HCT116 (cell line): ENCODE measurements at regions not wholly inside any gene's neighbourhood (a gene's known extent, or its start where the extent isn't known, plus 50 kb on each side); places are given as distances from the start of the nearest gene placed in this dataset.

Source experiments
- CTCF ChIP-seq, 3 experiments: fragments of 200-600 bp in 1 of 3; sonication (generic) in 1 of 3; IDR thresholded peaks in 2 of 3; conservative IDR thresholded peaks in 1 of 3; 2 replicates each; pipeline ENCODE4 v1.5.1; 2012 to 2017; ENCODE audit warnings: low read depth in 2 of 3, low read length in 2 of 3, antibody characterized with exemption in 1 of 3, borderline replicate concordance in 1 of 3, control low read depth in 1 of 3, mild to moderate bottlenecking in 1 of 3, mixed read lengths in 1 of 3, mixed run types in 1 of 3, moderate library complexity in 1 of 3; ENCODE audit not compliant: insufficient read depth in 1 of 3
- ELF1 ChIP-seq: IDR thresholded peaks from 2 replicates; pipeline ENCODE4 v1.6.1; 2012; ENCODE audit warnings: low read depth, borderline replicate concordance
- POLR2A ChIP-seq: IDR thresholded peaks from 2 replicates; pipeline ENCODE4 v1.7.0; 2011; ENCODE audit warnings: borderline replicate concordance; ENCODE audit not compliant: insufficient read depth, insufficient read length; ENCODE audit errors: extremely low read depth

- TF ChIP-seq CTCF (IDR thresholded peaks at IDR 0.05 in 2 of 3, conservative IDR thresholded peaks at IDR 0.05 in 1 of 3; ENCODE audit: borderline replicate concordance in 1 of 3, insufficient read depth in 1 of 3, low read depth in 2 of 3, low read length in 2 of 3) (no peak), ELF1 (no peak), POLR2A (no peak)
Measured at GRCh38 chr6:145263778-145264211, 471.5 kb downstream of the EPM2A start.
